Mesendoderm (in vitro differentiated cells): ENCODE measurements at regions not wholly inside any gene's neighbourhood (a gene's known extent, or its start where the extent isn't known, plus 50 kb on each side); places are given as distances from the start of the nearest gene placed in this dataset.

ENCODE experiments used
- DNase-seq: peaks from one replicate; pipeline ENCODE4 v3.0.0; 2013
- H2AK5ac ChIP-seq: 2 replicates; pipeline ENCODE4 v1.6.1; 2013; ENCODE audit warnings: low read length, inconsistent platforms
- H2BK120ac ChIP-seq: 2 replicates; pipeline ENCODE4 v1.6.1; 2013; ENCODE audit warnings: low read depth, mild to moderate bottlenecking, low read length, moderate library complexity, mixed read lengths
- H2BK15ac ChIP-seq: replicated peaks from 2 replicates; pipeline ENCODE4 v1.6.1; 2013; ENCODE audit warnings: low read depth, mild to moderate bottlenecking, moderate library complexity
- H2BK5ac ChIP-seq: 2 replicates; pipeline ENCODE4 v1.6.1; 2013; ENCODE audit warnings: low read length, inconsistent platforms
- H3K18ac ChIP-seq: 2 replicates; pipeline ENCODE4 v1.6.1; 2013; ENCODE audit warnings: mild to moderate bottlenecking, low read length, mixed read lengths
- H3K23ac ChIP-seq: one replicate; pipeline ENCODE4 v1.6.1; 2013; ENCODE audit warnings: low read length
- H3K27ac ChIP-seq: 2 replicates; pipeline ENCODE4 v1.5.1; 2013; ENCODE audit warnings: low read depth, mild to moderate bottlenecking, inconsistent platforms, low read length, moderate library complexity
- H3K27me3 ChIP-seq: 2 replicates; pipeline ENCODE4 v1.6.1; 2013; ENCODE audit warnings: low read length, control low read depth, mild to moderate bottlenecking, inconsistent platforms; ENCODE audit not compliant: insufficient read depth, poor library complexity
- H3K36me3 ChIP-seq: 2 replicates; pipeline ENCODE4 v1.6.1; 2013; ENCODE audit warnings: low read length, inconsistent platforms; ENCODE audit not compliant: control insufficient read depth, insufficient read depth
- H3K4ac ChIP-seq: one replicate; pipeline ENCODE4 v1.6.1; 2013; ENCODE audit warnings: low read depth, mild to moderate bottlenecking, low read length, moderate library complexity
- H3K4me1 ChIP-seq: 2 replicates; pipeline ENCODE4 v1.6.1; 2013; ENCODE audit warnings: low read depth, low read length, inconsistent platforms; ENCODE audit not compliant: control insufficient read depth
- H3K4me2 ChIP-seq: 2 replicates; pipeline ENCODE4 v1.6.1; 2013; ENCODE audit warnings: low read length
- H3K4me3 ChIP-seq: 2 replicates; pipeline ENCODE4 v1.5.1; 2013; ENCODE audit warnings: mild to moderate bottlenecking, low read length
- H3K56ac ChIP-seq: one replicate; pipeline ENCODE4 v1.6.1; 2013; ENCODE audit warnings: low read length
- H3K79me1 ChIP-seq: 2 replicates; pipeline ENCODE4 v1.6.1; 2013; ENCODE audit warnings: low read length, inconsistent platforms
- H3K79me2 ChIP-seq: 2 replicates; pipeline ENCODE4 v1.6.1; 2013; ENCODE audit warnings: mild to moderate bottlenecking, low read length; ENCODE audit not compliant: control insufficient read depth, insufficient read depth
- H3K9ac ChIP-seq: 2 replicates; pipeline ENCODE4 v1.6.1; 2013; ENCODE audit warnings: low read length, inconsistent platforms
- H4K5ac ChIP-seq: one replicate; pipeline ENCODE4 v1.6.1; 2013; ENCODE audit warnings: low read length
- H4K8ac ChIP-seq: one replicate; pipeline ENCODE4 v1.6.1; 2013; ENCODE audit warnings: low read depth, mild to moderate bottlenecking, control low read depth, low read length, moderate library complexity
- WGBS: extraction: QIAGEN DNeasy Blood & Tissue Kit; methylation state at CpG from one replicate; pipeline ENCODE4 v1.1.7; 2013; ENCODE audit warnings: low lambda C conversion rate, missing lambda C conversion rate; ENCODE audit not compliant: insufficient coverage; ENCODE audit errors: extremely low coverage; 5-methylcytosine and 5-hydroxymethylcytosine counted together

GRCh38 chr6:92779746-92780145 is 639.6 kb downstream of the EPHA7 start:
- Histone ChIP-seq H4K5ac (no peak overlapping the region), H3K18ac (no peak overlapping the region), H3K23ac (no peak overlapping the region), H3K4me3 (no peak overlapping the region), H3K9ac (no peak overlapping the region), H2AK5ac (no peak overlapping the region), H3K4me2 (no peak overlapping the region), H2BK5ac (no peak overlapping the region), H3K4me1 (no peaks in the 10 kb centered on the region), H2BK120ac (no peak overlapping the region), H3K79me2 (no peaks in the 10 kb centered on the region), H3K79me1 (no peaks in the 10 kb centered on the region), H2BK15ac (no peak overlapping the region), H3K27me3 (no peaks in the 10 kb centered on the region), H3K4ac (no peak overlapping the region), H3K56ac (no peak overlapping the region), H4K8ac (no peak overlapping the region), H3K27ac (no peak overlapping the region), H3K36me3 (no peaks in the 10 kb centered on the region)
- WGBS: no CpG with 5 or more reads among the region's 1 CpG
- no peak for DNase-seq

- Histone ChIP-seq H3K79me2 (no peaks in the 10 kb centered on the region), H3K4me1 (no peaks in the 10 kb centered on the region), H2BK120ac (no peak overlapping the region), H2BK15ac (no peak overlapping the region), H2AK5ac (no peak overlapping the region), H3K4ac (no peak overlapping the region), H3K79me1 (no peaks in the 10 kb centered on the region), H3K23ac (no peak overlapping the region), H2BK5ac (no peak overlapping the region), H3K4me3 (no peak overlapping the region), H4K5ac (no peak overlapping the region), H3K4me2 (no peak overlapping the region), H4K8ac (no peak overlapping the region), H3K56ac (no peak overlapping the region), H3K27me3 (no peaks in the 10 kb centered on the region), H3K18ac (no peak overlapping the region), H3K27ac (no peak overlapping the region), H3K36me3 (no peaks in the 10 kb centered on the region), H3K9ac (no peak overlapping the region)
- no CpG with 5 or more reads among the region's 1 CpG for WGBS
- peak; percentile 65 for DNase-seq
These were observed 642.1 kb downstream of the EPHA7 start for GRCh38 chr6:92777146-92777740.

- WGBS: no CpG with 5 or more reads among the region's 5 CpGs
These were observed 648.8 kb downstream of the EPHA7 start for GRCh38 chr6:92770540-92770939.

GRCh38 chr6:92767101-92767500 is 652.3 kb downstream of the EPHA7 start:
- no peaks in the 10 kb centered on the region for H3K79me2 ChIP-seq
- H3K23ac ChIP-seq: no peak overlapping the region
- no peak overlapping the region for H3K4me3 ChIP-seq
- H4K5ac ChIP-seq: no peak overlapping the region
- H3K79me1 ChIP-seq: no peaks in the 10 kb centered on the region
- H3K27ac ChIP-seq: no peak overlapping the region
- H3K4me1 ChIP-seq: no peaks in the 10 kb centered on the region
- no peak overlapping the region for H3K4me2 ChIP-seq
- WGBS: no CpG with 5 or more reads among the region's 1 CpG
- no peak overlapping the region for H4K8ac ChIP-seq
- H3K9ac ChIP-seq: no peak overlapping the region
- no peak overlapping the region for H2BK120ac ChIP-seq
- H2AK5ac ChIP-seq: no peak overlapping the region
- H3K27me3 ChIP-seq: no peaks in the 10 kb centered on the region
- no peak overlapping the region for H3K56ac ChIP-seq
- H2BK5ac ChIP-seq: no peak overlapping the region
- H3K36me3 ChIP-seq: no peaks in the 10 kb centered on the region
- H2BK15ac ChIP-seq: no peak overlapping the region
- no peak for DNase-seq
- no peak overlapping the region for H3K18ac ChIP-seq
- no peak overlapping the region for H3K4ac ChIP-seq

More at GRCh38 chr6:92770540-92770939, 648.8 kb downstream of the EPHA7 start:
- Histone ChIP-seq H3K4me2 (no peak overlapping the region), H4K5ac (no peak overlapping the region), H3K9ac (no peak overlapping the region), H3K27ac (no peak overlapping the region), H3K4me1 (no peaks in the 10 kb centered on the region), H3K4ac (no peak overlapping the region), H3K23ac (no peak overlapping the region), H3K4me3 (no peak overlapping the region), H3K56ac (no peak overlapping the region), H2BK120ac (no peak overlapping the region), H2BK5ac (no peak overlapping the region), H3K27me3 (no peaks in the 10 kb centered on the region), H3K36me3 (no peaks in the 10 kb centered on the region), H3K18ac (no peak overlapping the region), H3K79me1 (no peaks in the 10 kb centered on the region), H4K8ac (no peak overlapping the region), H2BK15ac (no peak overlapping the region), H2AK5ac (no peak overlapping the region), H3K79me2 (no peaks in the 10 kb centered on the region)
- peak; percentile 11 for DNase-seq

- Histone ChIP-seq H3K23ac (no peak overlapping the region), H3K4ac (no peak overlapping the region), H3K9ac (no peak overlapping the region), H3K18ac (no peak overlapping the region), H3K79me1 (no peaks in the 10 kb centered on the region), H3K27ac (no peak overlapping the region), H3K27me3 (no peaks in the 10 kb centered on the region), H2AK5ac (no peak overlapping the region), H3K79me2 (no peaks in the 10 kb centered on the region), H4K8ac (no peak overlapping the region), H3K4me3 (no peak overlapping the region), H4K5ac (no peak overlapping the region), H2BK15ac (no peak overlapping the region), H3K4me2 (no peak overlapping the region), H2BK120ac (no peak overlapping the region), H3K56ac (no peak overlapping the region), H2BK5ac (no peak overlapping the region), H3K4me1 (no peaks in the 10 kb centered on the region), H3K36me3 (no peaks in the 10 kb centered on the region)
- no CpG with 5 or more reads among the region's 3 CpGs for WGBS
- DNase-seq: no peak
These were observed 655.7 kb downstream of the EPHA7 start for GRCh38 chr6:92763680-92764079.

- Histone ChIP-seq H3K27ac (no peak overlapping the region), H4K5ac (no peak overlapping the region), H3K4me2 (no peak overlapping the region)
These were observed 656.1 kb downstream of the EPHA7 start for GRCh38 chr6:92763274-92763584.

More at GRCh38 chr6:92763274-92763584, 656.1 kb downstream of the EPHA7 start:
- no peak for DNase-seq
- no peak overlapping the region for H3K4ac ChIP-seq
- H3K27me3 ChIP-seq: no peaks in the 10 kb centered on the region
- no peak overlapping the region for H3K23ac ChIP-seq
- no peak overlapping the region for H2BK120ac ChIP-seq
- H3K79me2 ChIP-seq: no peaks in the 10 kb centered on the region
- no peaks in the 10 kb centered on the region for H3K79me1 ChIP-seq
- H3K18ac ChIP-seq: no peak overlapping the region
- H2AK5ac ChIP-seq: no peak overlapping the region
- no peak overlapping the region for H3K4me3 ChIP-seq
- H4K8ac ChIP-seq: no peak overlapping the region
- H3K36me3 ChIP-seq: no peaks in the 10 kb centered on the region
- no peak overlapping the region for H2BK5ac ChIP-seq
- WGBS: no CpG with 5 or more reads among the region's 2 CpGs
- no peak overlapping the region for H3K9ac ChIP-seq
- no peak overlapping the region for H3K56ac ChIP-seq
- H2BK15ac ChIP-seq: no peak overlapping the region
- H3K4me1 ChIP-seq: no peaks in the 10 kb centered on the region
